Epithelial cell of esophagus (primary cell): ENCODE measurements at regions not wholly inside any gene's neighbourhood (a gene's known extent, or its start where the extent isn't known, plus 50 kb on each side); places are given as distances from the start of the nearest gene placed in this dataset.

ENCODE experiments used
- DNase-seq: peaks from one replicate; pipeline ENCODE4 v3.0.0; 2010; ENCODE audit warnings: low read depth
- H3K4me3 ChIP-seq: 2 replicates; pipeline ENCODE4 v1.5.1; 2011; ENCODE audit warnings: mild to moderate bottlenecking, low read length, control low read depth
- TF ChIP-seq, protein P1 (sequence below): IDR thresholded peaks from 2 replicates; pipeline ENCODE4 v1.5.1; 2011; ENCODE audit warnings: low read depth, mild to moderate bottlenecking, low read length, control low read depth, inconsistent platforms; ENCODE audit not compliant: insufficient read depth; ENCODE audit errors: missing control alignments

DNA sequence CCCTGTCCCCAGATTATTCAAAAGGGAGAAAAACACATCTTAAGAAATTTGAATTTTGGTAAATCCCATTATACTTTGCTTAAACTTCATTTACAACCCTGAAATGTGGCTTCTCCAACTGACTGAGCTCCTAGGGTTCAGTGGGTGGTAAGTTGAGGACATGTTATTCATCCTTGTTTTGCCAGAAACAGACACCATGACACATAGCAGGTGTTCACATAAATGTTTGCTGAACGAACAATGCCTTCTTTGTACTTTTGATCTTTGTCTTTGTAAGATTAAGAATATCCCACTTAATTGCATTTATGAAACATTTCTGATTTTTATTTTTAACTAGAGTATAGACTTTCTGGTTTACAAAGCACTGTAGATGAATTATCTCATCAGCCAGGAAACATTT is 209.7 kb downstream of the GPAM start:
- H3K4me3 ChIP-seq, result no peak overlapping the region
- TF ChIP-seq, protein P1, sequence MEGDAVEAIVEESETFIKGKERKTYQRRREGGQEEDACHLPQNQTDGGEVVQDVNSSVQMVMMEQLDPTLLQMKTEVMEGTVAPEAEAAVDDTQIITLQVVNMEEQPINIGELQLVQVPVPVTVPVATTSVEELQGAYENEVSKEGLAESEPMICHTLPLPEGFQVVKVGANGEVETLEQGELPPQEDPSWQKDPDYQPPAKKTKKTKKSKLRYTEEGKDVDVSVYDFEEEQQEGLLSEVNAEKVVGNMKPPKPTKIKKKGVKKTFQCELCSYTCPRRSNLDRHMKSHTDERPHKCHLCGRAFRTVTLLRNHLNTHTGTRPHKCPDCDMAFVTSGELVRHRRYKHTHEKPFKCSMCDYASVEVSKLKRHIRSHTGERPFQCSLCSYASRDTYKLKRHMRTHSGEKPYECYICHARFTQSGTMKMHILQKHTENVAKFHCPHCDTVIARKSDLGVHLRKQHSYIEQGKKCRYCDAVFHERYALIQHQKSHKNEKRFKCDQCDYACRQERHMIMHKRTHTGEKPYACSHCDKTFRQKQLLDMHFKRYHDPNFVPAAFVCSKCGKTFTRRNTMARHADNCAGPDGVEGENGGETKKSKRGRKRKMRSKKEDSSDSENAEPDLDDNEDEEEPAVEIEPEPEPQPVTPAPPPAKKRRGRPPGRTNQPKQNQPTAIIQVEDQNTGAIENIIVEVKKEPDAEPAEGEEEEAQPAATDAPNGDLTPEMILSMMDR, result no peak
- DNase-seq, result no peak

DNA sequence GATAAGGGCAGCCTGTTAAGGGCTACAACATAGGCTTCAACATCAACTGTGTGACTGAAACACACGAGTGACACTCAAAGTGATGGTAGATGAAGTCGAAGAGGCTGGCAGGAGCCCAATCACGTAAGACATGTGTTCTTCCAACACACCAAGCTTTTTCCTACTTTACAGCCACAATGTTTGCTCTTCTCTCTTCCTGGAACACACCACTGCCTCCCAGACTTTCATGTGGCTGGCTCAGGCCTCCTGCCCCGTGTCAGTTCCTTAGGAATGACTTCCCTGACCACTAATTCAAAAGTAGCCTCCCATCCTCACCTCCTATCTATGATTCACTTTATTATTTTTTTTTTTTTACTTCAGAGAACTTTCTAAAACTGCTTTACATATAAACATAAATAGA is 209.2 kb downstream of the GPAM start:
- TF ChIP-seq, protein P1, result no peak
- DNase-seq, result no peak
- no peak overlapping the region for H3K4me3 ChIP-seq

DNA sequence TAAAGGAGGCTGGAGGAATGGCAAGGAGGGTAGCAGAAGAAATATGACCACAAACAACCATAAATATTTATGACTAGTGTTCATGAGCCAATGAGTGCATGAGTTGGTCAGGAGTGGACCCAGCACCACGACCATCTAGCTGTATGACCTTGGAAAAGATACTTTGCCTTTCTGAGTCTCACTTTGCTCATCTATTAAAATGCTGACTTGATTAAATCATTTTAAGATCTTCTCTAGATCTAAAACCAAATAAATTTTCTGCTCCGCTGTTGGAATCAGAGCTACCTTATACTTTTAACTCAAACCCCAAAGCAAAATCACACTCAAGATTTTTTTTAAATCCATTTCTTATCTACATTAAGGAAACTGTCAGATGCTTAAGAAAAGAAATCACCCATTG is 207.0 kb downstream of the GPAM start:
- TF ChIP-seq, protein P1, result no peak
- no peak for DNase-seq
- no peak overlapping the region for H3K4me3 ChIP-seq

DNA sequence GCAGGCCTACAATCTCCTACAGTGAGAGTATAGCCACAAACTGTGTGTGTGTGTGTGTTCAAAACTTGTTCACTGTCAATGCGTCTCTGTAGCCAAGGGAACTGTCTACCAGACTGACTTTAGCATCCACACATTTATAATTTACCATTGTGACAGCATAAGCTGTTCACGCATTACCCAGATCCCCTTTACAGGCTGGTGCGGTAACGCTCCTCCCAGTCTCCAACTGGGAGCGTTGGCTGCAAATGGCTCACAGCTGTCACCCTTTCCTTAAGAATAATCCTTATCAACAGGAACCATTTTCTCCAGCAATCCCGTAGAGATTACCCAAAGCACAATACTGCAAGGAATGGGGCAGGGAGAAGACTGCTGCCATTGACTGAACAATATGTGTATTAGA is 199.5 kb downstream of the GPAM start:
- no peak for DNase-seq
- TF ChIP-seq, protein P1, result no peak
- H3K4me3 ChIP-seq, result no peak overlapping the region

DNA sequence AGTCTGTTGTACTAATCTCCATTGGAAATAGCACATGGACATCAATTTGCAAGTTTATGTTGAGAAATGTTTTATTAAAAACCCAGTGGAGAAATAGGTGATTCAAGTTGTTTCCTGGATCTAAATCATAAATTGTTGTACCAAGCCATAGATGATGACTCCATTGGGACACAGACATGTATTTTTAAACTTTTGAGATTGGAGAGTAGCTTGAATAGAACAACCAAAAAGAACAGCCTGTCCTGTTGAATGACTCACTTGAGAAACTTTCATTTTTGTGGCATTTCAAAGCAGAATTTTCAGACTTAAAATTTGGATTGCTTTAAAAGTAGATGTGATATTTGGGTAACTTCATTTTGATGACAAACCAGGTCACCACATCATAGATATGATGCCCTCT is 197.5 kb downstream of the GPAM start:
- DNase-seq, result no peak
- no peak overlapping the region for H3K4me3 ChIP-seq
- TF ChIP-seq, protein P1, result no peak

DNA sequence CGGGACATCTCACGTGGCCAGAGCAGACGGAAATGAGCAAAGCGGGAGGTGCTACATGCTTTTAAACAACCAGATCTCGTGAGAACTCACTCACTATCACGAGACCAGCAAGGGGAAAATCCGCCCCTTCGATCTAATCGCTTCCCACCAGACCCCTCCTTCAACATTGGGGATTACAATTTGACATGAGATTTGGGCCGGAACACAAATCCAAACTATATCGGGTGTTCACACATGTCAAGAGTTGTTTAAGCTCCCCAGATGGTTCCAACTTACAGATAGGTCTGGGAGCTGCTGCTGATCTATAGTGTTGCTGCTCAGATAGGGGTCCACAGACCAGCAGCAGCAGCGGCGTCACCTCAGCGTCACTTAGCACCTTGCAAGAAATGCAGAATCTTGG is 194.9 kb downstream of the GPAM start:
- TF ChIP-seq, protein P1, result no peak
- DNase-seq, result no peak
- H3K4me3 ChIP-seq, result no peak overlapping the region

DNA sequence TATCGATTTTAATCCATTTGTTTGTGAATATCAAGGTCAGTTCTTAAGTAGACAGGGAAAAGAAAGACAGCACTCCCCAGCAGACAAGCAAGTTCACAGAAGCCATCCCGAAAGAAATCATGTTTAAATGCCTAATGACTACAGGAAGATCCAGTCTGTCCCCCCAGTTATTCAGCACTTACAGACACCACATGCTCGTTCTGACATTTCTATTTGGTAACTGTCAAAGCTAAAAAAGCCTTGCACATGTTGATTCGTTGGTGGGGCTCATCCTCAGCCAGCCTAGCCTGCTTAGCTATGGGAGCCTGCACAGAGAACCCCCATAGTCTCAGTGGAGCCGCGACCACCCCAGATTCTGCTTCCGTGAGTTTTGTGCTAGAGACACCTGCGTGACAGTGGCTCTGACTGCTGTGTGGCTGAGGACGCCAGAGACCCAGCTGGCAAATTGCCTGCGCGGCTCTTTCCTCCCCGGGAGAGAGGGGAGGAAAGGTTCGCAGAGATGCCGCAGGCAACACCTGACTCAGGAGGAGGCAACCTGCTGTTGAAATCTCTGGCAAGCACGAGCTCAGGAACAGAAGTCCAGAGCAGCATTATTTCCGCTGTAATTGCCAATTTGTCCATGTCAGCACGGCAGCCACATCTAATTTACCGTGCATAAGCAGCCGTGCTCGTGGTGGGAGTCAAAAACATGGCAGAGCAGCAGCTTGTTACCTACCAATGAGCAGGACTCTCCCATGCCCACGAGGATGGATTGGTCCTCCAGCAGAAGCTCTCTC is 194.2 kb downstream of the GPAM start:
- TF ChIP-seq, protein P1, result no peak
- H3K4me3 ChIP-seq, result no peak overlapping the region
- DNase-seq, result no peak
